MM.1S (cell line): ENCODE measurements at regions not wholly inside any gene's neighbourhood (a gene's known extent, or its start where the extent isn't known, plus 50 kb on each side); places are given as distances from the start of the nearest gene placed in this dataset.

Experiments used
- DNase-seq: peaks from one replicate; pipeline ENCODE4 v3.0.0-alpha.2; 2015
- H2AFZ ChIP-seq: fragments of 300-600 bp; sonication (generic); 2 replicates; pipeline ENCODE4 v1.6.0; 2016; ENCODE audit warnings: antibody characterized with exemption, low read length
- H3F3A ChIP-seq: fragments of 300-600 bp; sonication (generic); 2 replicates; pipeline ENCODE4 v1.6.1; 2016; ENCODE audit warnings: mild to moderate bottlenecking, antibody characterized with exemption, low read length, moderate library complexity, mixed read lengths; ENCODE audit not compliant: insufficient read depth
- H3K27ac ChIP-seq: fragments of 300-600 bp; sonication (generic); 2 replicates; pipeline ENCODE4 v1.5.1; 2016; ENCODE audit warnings: mild to moderate bottlenecking, low read length
- H3K27me3 ChIP-seq: fragments of 300-600 bp; sonication (generic); replicated peaks from 2 replicates; pipeline ENCODE4 v1.6.0; 2016; ENCODE audit warnings: low read length; ENCODE audit not compliant: insufficient read depth
- H3K36me3 ChIP-seq: fragments of 300-600 bp; sonication (generic); replicated peaks from 2 replicates; pipeline ENCODE4 v1.6.1; 2016; ENCODE audit warnings: mild to moderate bottlenecking, low read length, mixed read lengths; ENCODE audit not compliant: insufficient read depth
- H3K4me1 ChIP-seq: fragments of 300-600 bp; sonication (generic); 2 replicates; pipeline ENCODE4 v1.6.1; 2016; ENCODE audit warnings: low read length, mixed read lengths
- H3K4me2 ChIP-seq: fragments of 300-600 bp; sonication (generic); 2 replicates; pipeline ENCODE4 v1.6.0; 2016; ENCODE audit warnings: low read depth, low read length
- H3K4me3 ChIP-seq: fragments of 300-600 bp; sonication (generic); 2 replicates; pipeline ENCODE4 v1.5.1; 2016; ENCODE audit warnings: low read length, mixed read lengths
- H3K79me2 ChIP-seq: fragments of 300-600 bp; sonication (generic); 2 replicates; pipeline ENCODE4 v1.6.1; 2016; ENCODE audit warnings: mixed run types, low read length, mixed read lengths
- H3K9ac ChIP-seq: fragments of 300-600 bp; sonication (generic); 2 replicates; pipeline ENCODE4 v1.6.1; 2016; ENCODE audit warnings: low read length, mixed read lengths
- H3K9me2 ChIP-seq: fragments of 300-600 bp; sonication (generic); replicated peaks from 2 replicates; pipeline ENCODE4 v1.6.1; 2016; ENCODE audit warnings: mild to moderate bottlenecking, low read length, mixed read lengths; ENCODE audit not compliant: insufficient read depth
- H3K9me3 ChIP-seq: fragments of 300-600 bp; sonication (generic); replicated peaks from 2 replicates; pipeline ENCODE4 v1.6.1; 2016; ENCODE audit warnings: mild to moderate bottlenecking, low read length, mixed read lengths; ENCODE audit not compliant: insufficient read depth
- H4K20me1 ChIP-seq: fragments of 300-600 bp; sonication (generic); 2 replicates; pipeline ENCODE4 v1.6.1; 2016; ENCODE audit warnings: mild to moderate bottlenecking, low read length, moderate library complexity, mixed read lengths; ENCODE audit not compliant: insufficient read depth
- EZH2 ChIP-seq: fragments of 300-600 bp; sonication (generic); optimal IDR thresholded peaks from 2 replicates; pipeline ENCODE3; 2017; ENCODE audit warnings: low read depth, mild to moderate bottlenecking, antibody characterized with exemption, low read length, mixed read lengths
- EZH2phosphoT487 ChIP-seq: fragments of 300-600 bp; sonication (generic); IDR thresholded peaks from 2 replicates; pipeline ENCODE4 v1.6.1; 2018; ENCODE audit warnings: antibody characterized with exemption, low read length
- TF ChIP-seq, protein P1 (sequence below): fragments of 300-600 bp; sonication (generic); IDR thresholded peaks from 2 replicates; pipeline ENCODE4 v1.5.1; 2016; ENCODE audit warnings: antibody characterized with exemption, low read length, mixed read lengths

DNA sequence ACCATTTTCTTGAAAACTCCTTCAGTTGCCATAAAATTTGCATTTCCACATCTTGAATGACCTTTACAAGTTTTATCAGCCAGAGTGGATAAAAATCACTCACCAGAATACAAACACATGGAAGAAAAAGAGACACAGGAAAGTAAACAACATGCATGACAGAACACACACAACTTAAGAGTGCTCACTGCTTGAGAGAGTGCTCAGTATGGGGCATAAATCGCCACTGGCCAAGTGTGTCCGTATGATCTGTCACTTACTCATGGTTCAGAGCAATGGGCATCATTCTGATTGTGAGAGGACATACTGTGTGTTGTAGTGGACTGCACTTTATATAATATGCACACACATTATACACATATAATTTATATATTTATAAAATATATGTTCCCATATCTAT lies 155.6 kb upstream of the NTRK2 start:
- no peak overlapping the region for H2AFZ ChIP-seq
- H3K36me3 ChIP-seq = no peaks in the 10 kb centered on the region
- no peak for DNase-seq
- H3K4me1 ChIP-seq = no peaks in the 10 kb centered on the region
- H3K79me2 ChIP-seq = no peaks in the 10 kb centered on the region
- H3K9me2 ChIP-seq = no peaks in the 10 kb centered on the region
- TF ChIP-seq, protein P1, sequence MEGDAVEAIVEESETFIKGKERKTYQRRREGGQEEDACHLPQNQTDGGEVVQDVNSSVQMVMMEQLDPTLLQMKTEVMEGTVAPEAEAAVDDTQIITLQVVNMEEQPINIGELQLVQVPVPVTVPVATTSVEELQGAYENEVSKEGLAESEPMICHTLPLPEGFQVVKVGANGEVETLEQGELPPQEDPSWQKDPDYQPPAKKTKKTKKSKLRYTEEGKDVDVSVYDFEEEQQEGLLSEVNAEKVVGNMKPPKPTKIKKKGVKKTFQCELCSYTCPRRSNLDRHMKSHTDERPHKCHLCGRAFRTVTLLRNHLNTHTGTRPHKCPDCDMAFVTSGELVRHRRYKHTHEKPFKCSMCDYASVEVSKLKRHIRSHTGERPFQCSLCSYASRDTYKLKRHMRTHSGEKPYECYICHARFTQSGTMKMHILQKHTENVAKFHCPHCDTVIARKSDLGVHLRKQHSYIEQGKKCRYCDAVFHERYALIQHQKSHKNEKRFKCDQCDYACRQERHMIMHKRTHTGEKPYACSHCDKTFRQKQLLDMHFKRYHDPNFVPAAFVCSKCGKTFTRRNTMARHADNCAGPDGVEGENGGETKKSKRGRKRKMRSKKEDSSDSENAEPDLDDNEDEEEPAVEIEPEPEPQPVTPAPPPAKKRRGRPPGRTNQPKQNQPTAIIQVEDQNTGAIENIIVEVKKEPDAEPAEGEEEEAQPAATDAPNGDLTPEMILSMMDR = no peak
- no peak for TF ChIP-seq EZH2phosphoT487
- no peak for TF ChIP-seq EZH2
- no peak overlapping the region for H3K27ac ChIP-seq
- H3K9me3 ChIP-seq = no peaks in the 10 kb centered on the region
- H3F3A ChIP-seq = no peaks in the 10 kb centered on the region
- H3K4me2 ChIP-seq = no peak overlapping the region
- no peak overlapping the region for H3K4me3 ChIP-seq
- H3K9ac ChIP-seq = no peak overlapping the region
- no peaks in the 10 kb centered on the region for H4K20me1 ChIP-seq
- no peaks in the 10 kb centered on the region for H3K27me3 ChIP-seq

DNA sequence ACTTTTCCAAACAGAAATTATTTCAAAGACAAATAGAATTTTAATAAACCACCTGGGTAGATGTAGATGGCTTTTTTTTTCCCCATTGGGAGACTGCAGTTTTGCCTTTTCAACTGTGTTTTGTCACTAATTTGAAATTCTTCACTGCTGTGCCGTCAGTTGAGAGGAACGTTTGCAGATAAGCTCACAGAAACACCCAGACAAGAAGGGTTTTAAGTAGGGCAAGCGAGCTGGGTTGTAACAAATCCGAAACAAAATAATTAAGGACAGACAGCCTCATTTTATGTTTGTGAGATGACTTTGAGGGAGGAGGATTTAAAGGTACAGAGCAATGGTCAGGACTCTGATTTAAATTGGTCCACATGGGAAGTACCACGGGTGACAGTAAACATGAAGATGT lies 155.1 kb upstream of the NTRK2 start:
- Histone ChIP-seq H3K9me3 (no peaks in the 10 kb centered on the region), H3K9me2 (no peaks in the 10 kb centered on the region), H3F3A (no peaks in the 10 kb centered on the region), H4K20me1 (no peaks in the 10 kb centered on the region), H3K9ac (no peak overlapping the region), H3K27me3 (no peaks in the 10 kb centered on the region), H3K4me1 (no peaks in the 10 kb centered on the region), H2AFZ (no peak overlapping the region), H3K4me2 (no peak overlapping the region), H3K27ac (no peak overlapping the region), H3K79me2 (no peaks in the 10 kb centered on the region), H3K36me3 (no peaks in the 10 kb centered on the region), H3K4me3 (no peak overlapping the region)
- DNase-seq = no peak
- TF ChIP-seq EZH2 (no peak), EZH2phosphoT487 (no peak)
- TF ChIP-seq, protein P1 = no peak

DNA sequence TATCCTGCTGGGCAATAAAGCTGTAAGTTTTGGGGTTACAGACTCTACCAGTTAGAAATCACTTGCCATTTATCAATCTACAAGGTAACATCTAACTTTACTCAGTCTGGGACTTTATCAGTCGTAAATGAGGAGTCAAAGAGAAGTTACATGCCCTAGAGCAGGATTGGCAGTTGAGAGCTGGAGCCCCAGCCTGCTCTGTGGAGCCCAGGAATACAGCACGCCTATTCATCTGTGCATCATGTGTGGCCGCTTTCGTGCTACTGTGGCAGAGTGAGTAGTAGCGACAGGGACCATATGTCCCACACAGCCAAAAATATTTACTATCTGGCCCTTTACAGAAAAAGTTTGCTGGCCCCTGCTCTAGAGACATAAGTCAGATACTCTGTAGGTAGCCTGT lies 152.5 kb upstream of the NTRK2 start:
- no peak for DNase-seq
- Histone ChIP-seq H3K36me3 (no peaks in the 10 kb centered on the region), H3K4me1 (no peaks in the 10 kb centered on the region), H3K27ac (no peak overlapping the region), H3K4me3 (no peak overlapping the region), H4K20me1 (no peaks in the 10 kb centered on the region), H3K4me2 (no peak overlapping the region), H3K9me3 (no peaks in the 10 kb centered on the region), H3K27me3 (no peaks in the 10 kb centered on the region), H3F3A (no peaks in the 10 kb centered on the region), H3K9ac (no peak overlapping the region), H3K79me2 (no peaks in the 10 kb centered on the region), H3K9me2 (no peaks in the 10 kb centered on the region), H2AFZ (no peak overlapping the region)
- no peak for TF ChIP-seq EZH2phosphoT487
- no peak for TF ChIP-seq EZH2
- TF ChIP-seq, protein P1 = no peak
